ENCODE measurements at regions not wholly inside any gene's neighbourhood (a gene's known extent, or its start where the extent isn't known, plus 50 kb on each side); places are given as distances from the start of the nearest gene placed in this dataset.

DNA sequence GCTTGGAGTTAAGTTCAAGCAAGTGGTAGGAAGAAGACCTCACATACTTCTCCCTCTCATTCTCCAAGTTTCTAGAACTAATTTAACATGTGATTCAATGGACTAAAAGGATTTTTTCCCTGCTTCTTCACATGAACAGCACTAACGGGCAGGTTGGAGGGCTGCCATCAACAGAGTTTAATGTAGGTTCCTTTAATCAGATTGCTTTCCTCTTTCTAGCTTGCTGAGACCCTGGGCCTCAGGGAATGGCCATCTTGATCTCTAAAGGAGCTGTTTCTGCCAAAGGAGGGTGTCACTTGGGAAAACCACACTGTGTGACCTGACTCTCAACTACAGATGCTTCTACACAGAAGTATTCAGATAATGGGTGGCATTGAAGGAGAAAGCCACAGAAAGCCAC, 223.3 kb downstream of the PIK3R1 start:
- TF ChIP-seq, protein P1, sequence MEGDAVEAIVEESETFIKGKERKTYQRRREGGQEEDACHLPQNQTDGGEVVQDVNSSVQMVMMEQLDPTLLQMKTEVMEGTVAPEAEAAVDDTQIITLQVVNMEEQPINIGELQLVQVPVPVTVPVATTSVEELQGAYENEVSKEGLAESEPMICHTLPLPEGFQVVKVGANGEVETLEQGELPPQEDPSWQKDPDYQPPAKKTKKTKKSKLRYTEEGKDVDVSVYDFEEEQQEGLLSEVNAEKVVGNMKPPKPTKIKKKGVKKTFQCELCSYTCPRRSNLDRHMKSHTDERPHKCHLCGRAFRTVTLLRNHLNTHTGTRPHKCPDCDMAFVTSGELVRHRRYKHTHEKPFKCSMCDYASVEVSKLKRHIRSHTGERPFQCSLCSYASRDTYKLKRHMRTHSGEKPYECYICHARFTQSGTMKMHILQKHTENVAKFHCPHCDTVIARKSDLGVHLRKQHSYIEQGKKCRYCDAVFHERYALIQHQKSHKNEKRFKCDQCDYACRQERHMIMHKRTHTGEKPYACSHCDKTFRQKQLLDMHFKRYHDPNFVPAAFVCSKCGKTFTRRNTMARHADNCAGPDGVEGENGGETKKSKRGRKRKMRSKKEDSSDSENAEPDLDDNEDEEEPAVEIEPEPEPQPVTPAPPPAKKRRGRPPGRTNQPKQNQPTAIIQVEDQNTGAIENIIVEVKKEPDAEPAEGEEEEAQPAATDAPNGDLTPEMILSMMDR (IDR thresholded peaks at IDR 0.05) = no peak
- no peak for TF ChIP-seq ZFX (IDR thresholded peaks at IDR 0.05; ENCODE audit: borderline replicate concordance)
- H3K27ac ChIP-seq = no peak overlapping the region

DNA sequence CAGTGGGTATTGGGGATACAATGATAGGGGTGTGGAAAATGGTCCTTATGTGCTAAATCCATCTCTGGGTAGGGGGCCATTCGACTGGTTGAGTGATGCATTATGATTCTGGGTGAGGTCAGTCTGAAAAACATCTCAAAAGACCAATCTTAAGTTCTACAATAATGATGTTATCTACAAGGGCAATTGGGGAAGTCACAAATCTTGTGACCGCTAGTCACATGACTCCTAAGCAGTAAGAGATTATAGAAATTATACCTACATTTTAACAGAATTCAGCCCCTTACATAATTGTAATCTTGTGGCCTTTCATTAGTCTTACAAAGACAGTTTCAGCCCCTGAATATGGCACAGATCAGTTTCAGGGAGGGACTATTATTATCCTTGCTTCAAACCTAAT, 224.7 kb downstream of the PIK3R1 start:
- TF ChIP-seq, protein P1 (IDR thresholded peaks at IDR 0.05) = no peak
- TF ChIP-seq ZFX (IDR thresholded peaks at IDR 0.05; ENCODE audit: borderline replicate concordance) = no peak
- H3K27ac ChIP-seq = no peak overlapping the region

DNA sequence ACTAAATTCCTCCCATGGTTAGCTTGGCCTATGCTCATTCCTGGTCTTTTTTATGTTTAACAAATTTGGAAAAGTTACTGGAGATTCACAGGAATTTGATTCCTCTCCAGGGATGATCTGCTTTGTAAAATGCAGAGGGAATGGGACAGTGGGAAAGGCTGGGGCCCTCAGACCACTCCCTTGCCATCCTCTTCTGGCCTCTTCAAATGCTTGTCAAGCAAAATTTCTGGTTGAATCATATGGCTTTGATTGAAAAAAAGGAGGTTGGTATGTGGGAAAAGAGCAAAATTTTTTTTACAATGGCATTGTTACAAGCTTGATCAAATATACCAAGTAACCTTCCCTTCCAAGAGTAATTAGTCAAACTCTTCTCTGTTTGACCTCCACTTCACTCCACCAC, 225.1 kb downstream of the PIK3R1 start:
- no peak for TF ChIP-seq ZFX (IDR thresholded peaks at IDR 0.05; ENCODE audit: borderline replicate concordance)
- no peak overlapping the region for H3K27ac ChIP-seq

DNA sequence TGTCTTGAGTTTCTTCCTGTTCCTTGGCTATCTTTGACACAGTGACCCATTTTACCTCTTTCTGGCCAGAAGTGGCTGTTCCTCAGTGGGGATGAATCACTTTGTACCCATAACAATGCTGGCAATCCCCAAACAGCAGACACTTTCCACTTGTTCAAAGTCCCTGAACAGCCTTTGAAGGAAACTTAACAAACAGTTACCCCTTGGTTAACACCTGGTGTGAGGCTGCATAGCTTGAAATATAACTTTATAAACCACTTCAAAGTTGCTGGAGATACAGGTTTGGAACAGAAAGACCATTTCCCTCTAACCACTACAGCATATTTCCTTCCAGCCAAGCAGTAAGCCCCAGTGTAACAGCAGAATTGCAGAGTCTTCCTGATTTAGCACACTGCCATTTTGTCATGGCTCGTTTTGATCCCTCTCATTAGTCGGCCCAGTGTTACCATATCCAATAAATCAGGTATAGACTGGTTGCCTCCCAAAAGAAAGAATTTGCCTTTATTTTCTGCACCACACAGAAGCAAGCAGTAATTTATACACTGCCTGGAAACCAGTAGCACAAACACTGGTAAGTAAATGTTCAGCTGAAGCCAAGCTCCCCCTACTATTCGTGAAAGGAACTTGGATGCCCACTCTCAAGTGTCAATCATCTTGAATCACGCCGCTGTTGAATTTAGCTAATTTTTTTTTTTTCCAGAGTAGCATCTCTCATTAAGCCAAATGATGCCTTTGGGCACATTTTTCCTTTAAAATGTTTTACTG, 225.9 kb downstream of the PIK3R1 start:
- no peak overlapping the region for H3K27ac ChIP-seq
- no peak for TF ChIP-seq ZFX (IDR thresholded peaks at IDR 0.05; ENCODE audit: borderline replicate concordance)
- TF ChIP-seq, protein P1 (IDR thresholded peaks at IDR 0.05) = no peak

DNA sequence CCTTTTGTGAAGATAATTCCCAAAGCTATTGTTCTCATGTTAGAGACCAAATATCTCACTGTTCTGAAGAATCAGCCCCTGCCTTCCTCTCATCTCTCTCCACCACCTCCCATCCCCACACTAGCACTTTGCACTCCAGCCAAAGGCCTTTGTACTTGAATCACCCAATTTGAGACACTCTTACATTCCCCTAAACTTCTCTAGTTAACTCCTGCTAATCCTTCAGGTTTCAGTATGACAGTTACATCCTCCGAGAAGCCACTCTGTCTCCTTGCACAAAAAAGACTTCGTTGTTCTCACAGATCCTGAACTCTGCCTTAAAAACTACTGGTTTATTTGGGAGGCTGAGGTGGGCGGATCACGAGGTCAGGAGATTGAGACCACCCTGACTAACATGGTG, 227.5 kb downstream of the PIK3R1 start:
- no peak overlapping the region for H3K27ac ChIP-seq

DNA sequence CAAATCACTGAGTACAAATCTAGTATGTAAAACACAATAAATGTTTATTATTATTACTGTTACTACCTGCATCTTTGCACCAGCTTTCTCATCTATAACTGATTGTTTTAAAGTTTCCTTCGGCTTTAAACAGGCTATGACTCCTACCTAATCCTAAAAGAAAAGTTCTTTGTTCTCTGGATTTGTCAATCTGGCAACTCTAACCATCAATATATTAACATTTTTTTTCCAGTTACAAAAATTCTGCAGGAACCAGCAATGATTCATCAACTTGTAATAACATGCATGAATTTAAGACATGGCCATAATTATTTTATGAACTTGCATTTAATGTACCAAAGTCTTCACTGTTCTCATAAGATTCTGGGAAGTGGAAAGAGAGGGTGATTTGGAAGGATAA, 228.5 kb downstream of the PIK3R1 start:
- TF ChIP-seq ZFX (IDR thresholded peaks at IDR 0.05; ENCODE audit: borderline replicate concordance) = no peak
- TF ChIP-seq, protein P1 (IDR thresholded peaks at IDR 0.05) = no peak
- no peak overlapping the region for H3K27ac ChIP-seq

More for the DNA sequence above, 227.5 kb downstream of the PIK3R1 start:
- TF ChIP-seq ZFX (IDR thresholded peaks at IDR 0.05; ENCODE audit: borderline replicate concordance) = no peak
- TF ChIP-seq, protein P1 (IDR thresholded peaks at IDR 0.05) = no peak

DNA sequence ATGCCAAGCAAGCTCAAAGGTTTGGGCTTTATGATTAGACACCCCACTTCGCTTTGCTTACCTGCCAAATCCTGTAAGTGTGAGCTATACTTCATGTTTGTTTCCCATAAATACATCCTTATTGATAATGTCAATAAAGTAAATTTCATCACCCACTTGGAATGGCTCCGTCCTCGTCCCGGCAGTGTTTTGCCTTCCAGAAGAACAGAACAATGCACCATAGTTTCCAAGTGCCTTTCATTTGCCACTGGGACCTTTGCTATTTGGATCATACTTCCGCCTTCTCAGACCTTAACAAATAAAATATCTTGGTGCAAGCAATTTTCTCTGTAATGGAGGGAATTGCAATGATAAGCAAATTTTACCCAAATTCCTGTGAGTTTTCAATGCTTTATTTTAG, 229.3 kb downstream of the PIK3R1 start:
- no peak overlapping the region for H3K27ac ChIP-seq
- TF ChIP-seq ZFX (IDR thresholded peaks at IDR 0.05; ENCODE audit: borderline replicate concordance) = no peak
- TF ChIP-seq, protein P1 (IDR thresholded peaks at IDR 0.05) = no peak
